AG08395 (cell line): ENCODE measurements at regions not wholly inside any gene's neighbourhood (a gene's known extent, or its start where the extent isn't known, plus 50 kb on each side); places are given as distances from the start of the nearest gene placed in this dataset.
A peak's percentile ranks its signal among the peaks of the same experiment; 100 is the strongest.

ENCODE experiments used
- DNase-seq: peaks from one replicate; pipeline ENCODE4 v3.0.0; 2012; ENCODE audit warnings: mixed read lengths, low spot score

GRCh38 chr3:14286887-14287500 is 108.4 kb downstream of the LSM3 start:
- DNase-seq = no peak

DNA sequence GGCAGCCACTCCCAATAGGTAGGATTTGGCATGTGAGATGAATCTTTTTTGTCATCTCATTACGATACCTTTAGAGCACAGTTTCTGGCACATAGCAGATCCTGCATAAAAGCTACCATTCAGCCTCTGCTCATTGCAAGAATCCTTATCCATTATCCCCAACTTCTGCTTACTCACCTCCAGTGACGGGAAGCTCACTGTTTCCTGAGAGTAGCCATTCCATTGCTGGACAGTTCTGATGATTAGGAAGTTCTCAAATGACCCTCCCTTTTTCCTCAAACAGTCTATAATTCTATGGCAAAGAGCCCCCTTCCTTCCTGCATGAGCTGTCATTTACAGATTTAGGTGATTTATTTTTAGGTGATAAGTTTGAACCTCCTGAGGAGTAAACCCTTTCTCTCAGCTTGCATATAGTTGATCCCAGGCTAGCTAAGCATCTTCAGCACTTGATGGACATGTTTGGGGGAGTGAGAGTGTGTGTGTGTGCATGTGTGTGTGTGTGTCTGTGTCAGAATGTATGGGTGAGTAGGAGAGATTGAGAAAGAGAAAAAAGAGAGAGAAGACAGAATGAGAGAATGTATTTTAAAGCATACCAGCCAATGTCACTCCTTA is 109.7 kb downstream of the LSM3 start:
- DNase-seq = no peak

DNA sequence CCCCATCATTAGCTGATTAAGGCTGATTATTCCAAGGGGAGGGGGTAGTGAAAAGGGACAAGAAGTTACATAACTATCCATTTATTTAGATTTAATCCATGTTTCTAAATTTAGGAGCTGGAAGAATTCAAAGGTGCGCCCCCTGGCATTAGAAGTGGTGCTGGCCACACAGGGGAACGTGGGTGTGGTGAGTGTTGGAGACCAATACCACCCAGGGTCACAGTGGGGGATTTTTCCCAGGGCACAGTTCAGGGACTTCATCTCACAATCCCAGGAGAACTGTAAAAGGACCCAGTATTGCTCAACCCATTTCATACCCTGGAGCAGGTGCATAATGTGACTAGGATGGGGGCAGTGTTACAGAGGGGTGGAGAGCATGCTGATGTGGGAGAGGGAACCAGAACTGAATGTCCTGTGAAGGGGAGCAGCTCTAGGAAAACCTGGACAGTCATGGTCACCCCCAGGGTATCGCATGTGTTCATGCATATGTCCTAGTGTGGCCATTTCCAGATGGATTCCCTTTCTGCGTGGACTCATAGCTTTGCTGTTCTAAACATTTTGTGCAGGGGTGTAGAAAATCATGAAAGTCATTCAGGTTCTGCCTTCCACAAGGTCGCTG is 110.3 kb downstream of the LSM3 start:
- no peak for DNase-seq

DNA sequence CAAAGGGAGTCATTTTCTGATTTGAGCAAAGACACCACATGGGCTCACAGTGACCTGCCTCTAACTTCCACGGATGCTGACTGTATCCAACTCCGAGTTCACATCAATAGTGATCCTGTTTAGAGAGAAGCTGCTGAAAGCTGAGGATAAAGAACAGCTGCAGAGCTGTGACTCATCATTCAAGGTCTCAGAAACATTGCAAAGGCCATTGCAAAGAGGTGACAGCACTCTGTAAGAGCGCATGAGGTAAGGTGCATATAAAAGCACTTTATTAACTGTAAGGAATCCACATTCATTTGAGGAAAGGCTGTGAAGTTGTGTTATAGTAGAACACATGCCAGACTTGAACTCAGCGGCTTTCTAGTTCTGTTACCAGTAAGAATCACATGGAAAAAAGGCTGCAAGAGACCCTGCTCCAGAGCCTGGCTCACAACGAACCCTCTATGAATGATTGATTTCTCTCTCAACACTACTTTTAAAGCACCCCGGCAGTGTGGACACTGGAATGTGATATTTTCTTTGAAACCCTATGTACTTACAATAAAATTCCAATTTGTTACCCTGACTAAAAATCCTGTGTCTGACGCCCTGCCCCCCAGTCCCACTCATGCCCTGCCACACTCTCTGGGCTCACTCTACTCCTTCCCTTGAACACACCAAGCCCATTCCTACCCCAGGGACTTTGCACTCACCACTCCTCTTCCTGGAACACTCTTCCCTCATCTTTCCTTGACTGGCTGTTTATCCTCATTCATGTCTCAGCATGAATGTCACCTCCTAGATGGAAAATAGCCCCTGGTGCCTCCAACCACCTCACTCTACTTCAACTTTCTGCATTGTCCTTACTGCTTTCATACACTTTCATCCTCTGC is 111.2 kb downstream of the LSM3 start:
- peak; percentile 87 for DNase-seq

DNA sequence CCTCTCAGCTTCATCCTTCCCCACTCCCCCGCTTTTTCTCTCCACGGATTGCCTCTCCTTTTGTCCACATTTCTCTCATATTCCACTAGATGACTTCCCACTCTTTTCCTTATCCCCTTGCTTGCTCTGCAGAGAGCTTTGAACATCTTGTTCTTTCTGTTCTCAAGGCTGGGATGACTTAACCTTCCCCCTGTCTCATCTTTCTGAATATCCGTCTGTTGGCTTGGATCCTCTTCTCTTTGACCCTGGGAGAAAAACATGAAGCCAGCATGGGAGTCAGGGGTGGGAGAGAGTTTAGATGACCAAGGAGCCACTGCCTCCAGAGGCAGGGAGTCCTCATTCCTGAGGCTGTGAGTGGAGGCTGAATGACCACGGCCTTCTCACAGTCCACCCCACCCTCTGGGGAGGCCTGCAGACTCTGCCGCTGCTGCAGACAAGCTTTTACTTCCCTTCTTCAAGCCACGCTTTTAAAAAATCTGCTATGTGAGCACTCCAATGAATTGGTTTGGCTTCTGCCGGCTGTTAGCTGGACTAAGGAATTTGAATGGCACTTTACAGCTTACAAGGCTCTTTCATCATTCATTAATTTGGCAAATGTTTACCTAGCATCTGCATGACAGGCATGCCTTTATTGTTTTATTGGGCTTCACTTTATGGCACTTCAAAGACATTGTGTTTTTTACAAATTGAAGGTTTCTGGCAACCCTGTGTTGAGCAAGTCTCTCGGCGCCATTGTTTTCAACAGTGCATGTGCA is 111.6 kb upstream of the SLC6A6 start:
- no peak for DNase-seq

- DNase-seq = no peak
These were observed 107.4 kb upstream of the SLC6A6 start for GRCh38 chr3:14295037-14295436.

DNA sequence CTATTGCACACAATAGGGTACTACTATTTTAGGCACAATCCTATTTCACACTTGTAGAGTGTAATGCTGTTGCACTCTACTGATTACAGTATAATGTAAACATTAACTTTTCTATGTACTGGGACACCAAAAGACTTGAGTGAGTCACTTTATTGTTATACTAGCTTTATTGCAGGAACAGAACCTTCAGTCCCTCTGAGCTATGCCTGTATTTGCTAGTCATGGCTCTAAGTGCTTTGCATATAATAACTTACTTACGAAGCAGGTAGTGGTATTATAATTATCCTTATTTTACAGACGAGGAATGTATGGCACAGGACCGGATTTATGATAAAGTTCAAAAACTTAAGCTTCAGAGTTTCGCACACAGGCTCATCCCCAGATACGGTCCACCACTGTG is 106.6 kb upstream of the SLC6A6 start:
- no peak for DNase-seq

GRCh38 chr3:14297305-14297704 is 105.1 kb upstream of the SLC6A6 start:
- no peak for DNase-seq

DNA sequence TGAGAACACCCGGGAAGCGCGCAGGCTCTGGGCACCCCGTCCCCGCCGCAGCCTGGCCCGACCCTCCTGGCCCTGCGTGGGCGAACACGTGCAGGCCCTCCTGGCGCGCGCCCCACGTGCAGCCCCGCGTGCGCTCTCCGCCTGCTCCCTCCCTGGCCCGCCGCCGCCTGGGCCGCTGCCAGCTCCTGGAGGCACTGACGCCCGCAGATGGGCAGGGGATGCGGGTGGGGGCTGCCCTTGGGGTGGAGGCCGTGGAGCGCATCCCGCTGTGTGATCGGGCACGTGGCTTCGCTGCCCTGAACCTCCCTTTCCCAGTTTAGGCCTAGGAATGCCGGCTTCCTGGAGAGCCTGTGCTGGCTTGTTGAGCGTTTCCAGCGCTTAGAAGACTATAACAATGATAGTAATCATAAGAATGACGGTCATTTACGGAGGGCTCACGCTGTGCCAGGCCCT is 104.6 kb upstream of the SLC6A6 start:
- DNase-seq = no peak

- DNase-seq = no peak
These were observed 104.0 kb upstream of the SLC6A6 start for GRCh38 chr3:14298442-14298841.

DNA sequence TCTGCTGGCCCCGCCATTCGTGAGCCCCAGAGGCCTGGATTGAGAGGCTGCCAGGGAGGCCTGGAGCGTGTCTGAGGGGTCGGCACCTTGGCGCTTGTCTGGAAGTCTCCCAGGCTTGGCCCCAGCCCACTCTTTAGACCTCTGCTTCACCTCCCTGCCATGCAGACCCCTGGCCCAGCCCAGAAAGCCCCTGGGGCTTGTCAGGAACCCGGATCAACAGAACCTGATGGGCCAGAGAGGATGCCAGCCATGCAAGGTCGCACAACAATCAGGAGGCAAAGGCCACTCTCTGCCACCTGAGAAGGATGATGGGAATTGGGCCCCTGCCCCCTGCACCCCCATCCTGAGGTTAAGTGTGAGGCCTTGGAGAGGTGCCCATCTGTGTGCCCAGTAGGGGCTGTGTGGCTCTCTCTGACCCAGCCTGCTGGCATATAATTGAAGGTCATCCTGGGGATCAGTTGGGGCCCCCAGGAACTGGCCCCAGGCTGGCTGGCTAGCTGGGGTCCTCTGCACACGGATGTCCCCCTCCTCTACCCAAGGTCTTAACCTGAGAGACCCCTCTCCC is 103.3 kb upstream of the SLC6A6 start:
- DNase-seq = no peak

DNA sequence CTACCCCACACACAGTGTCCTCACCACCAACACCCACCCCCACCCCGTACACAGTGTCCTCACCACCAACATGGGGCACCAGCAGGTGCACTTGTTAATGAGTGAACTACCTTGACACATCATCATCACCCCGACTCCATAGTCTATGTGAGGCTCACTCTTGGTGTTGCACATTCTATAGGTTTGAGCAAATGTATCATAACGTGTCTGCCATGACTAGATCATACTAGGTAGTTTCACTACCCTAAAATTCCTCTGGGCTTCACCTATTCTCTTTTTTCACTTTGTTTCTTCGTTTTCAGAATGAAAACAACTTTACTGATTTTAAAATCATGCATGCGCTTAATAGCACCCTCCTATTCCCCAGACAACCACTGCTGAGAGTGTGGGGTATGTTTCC is 102.6 kb upstream of the SLC6A6 start:
- no peak for DNase-seq

DNA sequence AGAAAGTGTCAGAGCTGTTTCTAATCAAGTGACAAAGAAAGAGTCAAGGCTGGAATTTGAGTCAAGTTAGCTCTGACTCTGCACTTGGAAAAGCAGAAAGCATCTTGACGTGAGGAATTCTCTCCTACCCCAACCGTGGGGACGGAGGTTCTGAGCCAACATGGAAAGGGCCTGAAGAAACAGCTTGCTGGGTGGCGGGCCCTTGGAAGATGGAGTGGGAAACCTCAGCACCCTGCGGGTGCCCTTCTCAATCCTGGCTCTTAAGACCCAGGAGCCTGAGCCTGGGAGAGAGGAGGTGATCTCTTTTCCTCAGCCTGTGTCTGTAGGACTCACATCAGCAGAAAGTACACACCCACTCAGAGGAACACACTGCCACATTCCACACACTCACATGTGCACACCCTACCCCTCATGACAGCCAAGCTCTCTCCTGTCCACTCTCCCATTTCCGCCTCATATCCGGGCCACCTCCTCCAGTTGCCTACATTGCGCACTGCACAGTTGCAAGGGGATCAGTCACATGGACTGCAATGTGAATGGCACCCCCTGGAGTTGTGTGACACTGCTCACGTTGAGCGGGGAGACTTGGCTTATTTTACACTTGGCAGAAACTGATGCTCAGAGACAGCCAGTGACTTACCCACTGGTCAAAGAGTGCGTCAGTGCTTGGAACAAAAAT is 101.5 kb upstream of the SLC6A6 start:
- peak; percentile 32 for DNase-seq

- DNase-seq = peak; percentile 51
These were observed 100.8 kb upstream of the SLC6A6 start for GRCh38 chr3:14301558-14301957.

DNA sequence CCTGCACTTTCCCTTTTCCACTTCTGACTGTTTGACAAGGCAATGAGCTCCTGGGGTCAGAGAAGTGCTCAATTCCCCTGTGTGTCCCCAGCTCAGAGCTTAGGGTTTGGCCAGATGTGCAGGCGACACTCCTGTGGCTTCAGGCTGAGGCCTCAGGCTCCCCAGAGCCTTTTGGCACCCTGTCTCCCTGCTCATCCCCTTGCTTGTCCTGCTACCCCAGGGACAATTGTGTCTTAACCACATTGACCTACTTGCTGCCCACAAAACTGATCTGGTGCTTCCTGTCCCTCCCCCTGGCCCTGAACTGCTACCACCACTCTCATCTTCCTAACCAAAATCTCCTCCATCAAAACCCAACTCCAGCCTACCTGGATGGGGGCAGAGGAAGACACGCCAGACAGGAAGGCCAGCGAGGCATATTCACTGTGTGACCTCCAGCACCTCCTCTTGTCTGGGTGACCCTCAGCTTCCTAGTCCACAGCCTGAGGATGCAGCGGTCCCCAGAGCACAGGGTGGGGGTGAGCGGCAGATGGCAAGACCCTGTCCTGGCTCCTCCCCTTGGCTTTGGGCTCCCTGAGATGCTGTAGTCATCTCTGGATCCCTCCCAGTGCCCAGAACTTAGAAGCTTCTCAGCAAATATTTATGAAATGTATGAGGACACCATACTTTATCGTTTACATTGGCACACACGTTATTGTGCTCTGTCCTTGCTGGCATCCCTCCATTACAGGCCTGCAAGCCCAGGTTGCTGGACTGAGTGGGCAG is 98.9 kb upstream of the SLC6A6 start:
- no peak for DNase-seq

DNA sequence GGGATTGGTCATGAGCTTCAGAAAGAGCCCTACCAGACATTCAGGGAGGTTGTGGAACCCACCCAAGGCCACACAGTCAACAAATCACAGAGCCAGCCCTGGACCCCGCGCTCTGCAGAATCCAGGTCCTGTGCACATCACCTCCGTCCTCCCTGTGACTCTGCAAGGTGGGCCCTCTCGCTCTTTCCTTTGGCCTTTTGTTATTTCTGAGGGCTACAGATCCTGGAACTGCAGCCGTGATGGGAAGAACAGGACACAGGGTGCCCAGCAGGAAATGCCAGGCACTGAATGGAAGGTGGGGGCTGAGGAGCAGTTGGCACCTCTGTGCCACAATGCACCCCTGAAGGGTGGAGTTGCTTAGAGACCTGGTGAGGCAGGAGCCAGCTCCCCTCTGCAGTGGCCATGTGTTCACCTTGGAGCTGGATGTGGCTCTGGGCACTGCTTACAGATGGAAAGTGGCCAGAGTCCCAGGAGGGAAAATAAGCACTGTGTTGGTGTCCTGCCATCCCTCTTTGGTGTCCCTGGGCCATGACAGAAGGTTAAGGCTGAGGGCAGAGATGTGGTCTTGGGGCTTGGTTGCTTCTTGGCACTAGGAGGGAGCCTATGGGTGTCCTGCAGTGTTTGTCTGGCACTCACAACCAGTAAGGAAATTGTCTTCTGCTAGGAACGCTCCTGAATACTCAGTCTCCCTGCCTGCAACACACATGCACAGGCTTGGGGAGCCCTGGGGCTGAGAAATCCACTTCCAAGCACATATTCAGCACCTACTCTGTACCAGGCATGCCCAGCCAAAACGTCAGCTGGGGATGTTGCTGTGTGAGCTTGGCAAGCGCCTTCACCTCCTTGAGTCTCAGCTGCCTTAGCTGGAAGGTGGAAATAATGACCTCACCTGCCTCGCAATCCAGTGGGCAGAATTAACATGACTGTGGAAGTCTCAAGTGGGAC is 98.0 kb upstream of the SLC6A6 start:
- no peak for DNase-seq

DNA sequence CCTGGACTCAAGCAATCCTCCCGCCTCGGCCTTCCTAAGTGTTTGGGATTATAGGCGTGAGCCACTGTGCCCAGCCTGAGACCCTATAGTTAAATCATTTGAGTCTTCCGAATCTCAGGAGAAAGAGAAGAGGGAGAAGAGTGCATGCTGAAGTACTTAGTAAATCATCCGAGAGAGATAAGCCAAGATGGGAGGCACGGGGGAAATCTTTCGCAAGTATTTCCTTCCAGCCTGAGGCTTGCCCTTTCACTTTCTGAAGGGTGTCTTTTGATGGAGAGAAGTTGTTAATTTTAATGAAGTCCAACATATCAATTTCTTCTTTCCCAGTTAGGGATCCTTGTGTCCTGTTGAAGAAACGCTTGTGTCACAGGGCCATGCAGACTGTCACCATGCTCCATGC is 97.1 kb upstream of the SLC6A6 start:
- no peak for DNase-seq

DNA sequence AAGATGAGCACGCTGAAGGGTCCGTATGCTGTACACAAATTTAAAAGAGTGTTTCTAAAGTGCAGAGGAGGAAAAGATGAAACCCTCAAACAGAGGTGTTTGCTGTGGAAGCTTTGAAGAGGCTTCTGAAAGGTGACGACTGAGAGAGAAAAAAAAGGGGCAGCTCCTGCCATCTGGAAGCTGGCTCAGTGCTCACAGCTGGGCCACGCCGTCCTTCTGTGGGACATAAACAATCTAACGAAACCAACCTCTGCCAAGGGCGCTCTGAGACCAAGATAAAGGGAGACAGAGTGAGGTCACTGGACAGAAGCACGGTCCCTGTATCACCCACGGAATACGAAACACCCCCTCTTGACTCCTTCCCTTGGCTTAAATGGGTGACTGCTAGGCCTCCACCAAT is 96.3 kb upstream of the SLC6A6 start:
- DNase-seq = no peak

- DNase-seq = peak; percentile 45
These were observed 94.6 kb upstream of the SLC6A6 start for GRCh38 chr3:14307656-14308302.
